GM21515 (cell line): ENCODE measurements at regions not wholly inside any gene's neighbourhood (a gene's known extent, or its start where the extent isn't known, plus 50 kb on each side); places are given as distances from the start of the nearest gene placed in this dataset.

Experiments
- ATAC-seq: cut with Tn5 transposase; IDR thresholded peaks from one replicate; pipeline ENCODE4 v1.9.1; 2021; ENCODE audit not compliant: unreplicated experiment

- no peak for ATAC-seq
Observed at GRCh38 chr6:134378426-134378825, 60.5 kb upstream of the SGK1 start.

DNA sequence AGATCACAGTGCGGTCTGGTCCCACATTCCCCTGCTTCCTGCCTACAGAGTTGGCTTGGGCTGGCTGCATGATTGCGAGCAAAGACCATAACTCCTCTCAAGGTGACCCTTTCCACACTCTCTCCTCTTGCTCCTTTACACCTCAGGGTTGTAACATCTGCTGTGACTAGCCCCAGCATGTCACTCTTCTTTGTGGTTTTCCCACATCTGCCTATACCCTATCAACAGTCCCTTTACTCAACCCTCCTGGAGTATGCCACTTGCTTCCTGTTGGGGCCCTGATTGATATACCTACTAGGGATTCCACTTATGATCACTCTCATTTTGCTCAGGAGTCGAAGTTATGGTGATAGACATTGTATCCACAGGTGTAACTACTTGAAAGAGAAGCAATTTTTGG lies 58.9 kb upstream of the SGK1 start:
- ATAC-seq = no peak

GRCh38 chr6:134375220-134375580 lies 57.3 kb upstream of the SGK1 start:
- ATAC-seq = no peak

GRCh38 chr6:134374491-134375219 lies 56.7 kb upstream of the SGK1 start:
- no peak for ATAC-seq

GRCh38 chr6:134373993-134374392 lies 56.1 kb upstream of the SGK1 start:
- ATAC-seq = no peak

- peak; percentile 85 for ATAC-seq
Observed at GRCh38 chr6:134373282-134373922, 55.5 kb upstream of the SGK1 start.

GRCh38 chr6:134372603-134373281 lies 54.8 kb upstream of the SGK1 start:
- no peak for ATAC-seq

- ATAC-seq = no peak
Observed at GRCh38 chr6:134368670-134369069, 50.8 kb upstream of the SGK1 start.
